HepG2 (cell line): ENCODE measurements at regions not wholly inside any gene's neighbourhood (a gene's known extent, or its start where the extent isn't known, plus 50 kb on each side); places are given as distances from the start of the nearest gene placed in this dataset.

Experiments
- FOXP1 ChIP-seq, 2 experiments: fragments of 450-650 bp in 1 of 2; IDR thresholded peaks; 2 replicates each; pipeline ENCODE4 v1.6.1; 2017 to 2018; ENCODE audit warnings: antibody characterized with exemption in 1 of 2
- NR2F1 ChIP-seq, 2 experiments: fragments of 450-650 bp in 1 of 2; formaldehyde crosslinking in 1 of 2; IDR thresholded peaks; 2 replicates each; pipeline versions ENCODE4 v1.5.0 to v1.6.1; 2016 to 2020; ENCODE audit warnings: mild to moderate bottlenecking in 1 of 2, missing compliant biosample characterization in 1 of 2, missing genetic modification reagents in 1 of 2, moderate library complexity in 1 of 2
- ZNF260 ChIP-seq: sonication (generic); formaldehyde crosslinking; IDR thresholded peaks from 2 replicates; pipeline ENCODE4 v1.4.0; 2020; ENCODE audit warnings: missing genetic modification reagents, low read depth, mild to moderate bottlenecking, borderline replicate concordance
- ZNF501 ChIP-seq: sonication (generic); formaldehyde crosslinking; IDR thresholded peaks from 2 replicates; pipeline ENCODE4 v1.5.1; 2020; ENCODE audit warnings: mild to moderate bottlenecking, moderate library complexity, missing genetic modification reagents
- ZSCAN30 ChIP-seq: sonication (generic); formaldehyde crosslinking; IDR thresholded peaks from 2 replicates; pipeline ENCODE4 v1.5.0; 2020; ENCODE audit warnings: mild to moderate bottlenecking, missing genetic modification reagents
- TF ChIP-seq, protein P1 (sequence below): sonication (generic); formaldehyde crosslinking; IDR thresholded peaks from one replicate; pipeline ENCODE4 v1.5.1; 2020; ENCODE audit warnings: mild to moderate bottlenecking, missing genetic modification reagents; ENCODE audit errors: not compliant biosample characterization
- TF ChIP-seq, protein P2 (sequence below): sonication (generic); formaldehyde crosslinking; IDR thresholded peaks from 2 replicates; pipeline ENCODE4 v1.5.0; 2020; ENCODE audit warnings: mild to moderate bottlenecking, missing genetic modification reagents, moderate library complexity
- TF ChIP-seq, protein P3 (sequence below): sonication (generic); formaldehyde crosslinking; IDR thresholded peaks from 2 replicates; pipeline ENCODE4 v1.4.0; 2020; ENCODE audit warnings: missing genetic modification reagents
- TF ChIP-seq, protein P4 (sequence below): sonication (generic); formaldehyde crosslinking; IDR thresholded peaks from 2 replicates; pipeline ENCODE4 v1.8.1; 2023; ENCODE audit warnings: mild to moderate bottlenecking, moderate library complexity, missing genetic modification reagents

DNA sequence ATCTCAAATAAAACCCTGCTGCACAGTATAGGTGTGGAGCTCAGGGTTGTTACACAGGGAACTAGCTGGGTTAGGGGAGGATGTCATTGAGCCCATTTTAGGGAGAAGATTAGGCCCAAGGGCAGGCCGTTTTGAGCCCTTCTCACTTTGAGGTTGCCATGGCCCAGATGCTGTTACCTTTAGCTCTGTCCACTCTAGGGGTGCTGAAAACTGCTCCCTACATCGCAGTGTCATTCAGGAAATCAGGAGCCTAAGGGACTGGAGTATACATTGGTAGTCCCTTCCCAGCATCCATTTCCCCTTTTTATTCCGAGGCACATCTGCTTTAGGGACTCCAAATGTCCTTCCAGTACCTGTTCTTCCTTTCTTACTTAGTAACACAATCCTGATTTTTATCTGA, 79.0 kb upstream of the SELENOK start:
- TF ChIP-seq FOXP1 (IDR thresholded peaks at IDR 0.05) = no peak
- no peak for TF ChIP-seq FOXP1 (CRISPR knock-in tag; IDR thresholded peaks at IDR 0.05)
- TF ChIP-seq ZSCAN30 (CRISPR knock-in tag) = no peak
- TF ChIP-seq ZNF501 (CRISPR knock-in tag) = no peak
- TF ChIP-seq, protein P1, sequence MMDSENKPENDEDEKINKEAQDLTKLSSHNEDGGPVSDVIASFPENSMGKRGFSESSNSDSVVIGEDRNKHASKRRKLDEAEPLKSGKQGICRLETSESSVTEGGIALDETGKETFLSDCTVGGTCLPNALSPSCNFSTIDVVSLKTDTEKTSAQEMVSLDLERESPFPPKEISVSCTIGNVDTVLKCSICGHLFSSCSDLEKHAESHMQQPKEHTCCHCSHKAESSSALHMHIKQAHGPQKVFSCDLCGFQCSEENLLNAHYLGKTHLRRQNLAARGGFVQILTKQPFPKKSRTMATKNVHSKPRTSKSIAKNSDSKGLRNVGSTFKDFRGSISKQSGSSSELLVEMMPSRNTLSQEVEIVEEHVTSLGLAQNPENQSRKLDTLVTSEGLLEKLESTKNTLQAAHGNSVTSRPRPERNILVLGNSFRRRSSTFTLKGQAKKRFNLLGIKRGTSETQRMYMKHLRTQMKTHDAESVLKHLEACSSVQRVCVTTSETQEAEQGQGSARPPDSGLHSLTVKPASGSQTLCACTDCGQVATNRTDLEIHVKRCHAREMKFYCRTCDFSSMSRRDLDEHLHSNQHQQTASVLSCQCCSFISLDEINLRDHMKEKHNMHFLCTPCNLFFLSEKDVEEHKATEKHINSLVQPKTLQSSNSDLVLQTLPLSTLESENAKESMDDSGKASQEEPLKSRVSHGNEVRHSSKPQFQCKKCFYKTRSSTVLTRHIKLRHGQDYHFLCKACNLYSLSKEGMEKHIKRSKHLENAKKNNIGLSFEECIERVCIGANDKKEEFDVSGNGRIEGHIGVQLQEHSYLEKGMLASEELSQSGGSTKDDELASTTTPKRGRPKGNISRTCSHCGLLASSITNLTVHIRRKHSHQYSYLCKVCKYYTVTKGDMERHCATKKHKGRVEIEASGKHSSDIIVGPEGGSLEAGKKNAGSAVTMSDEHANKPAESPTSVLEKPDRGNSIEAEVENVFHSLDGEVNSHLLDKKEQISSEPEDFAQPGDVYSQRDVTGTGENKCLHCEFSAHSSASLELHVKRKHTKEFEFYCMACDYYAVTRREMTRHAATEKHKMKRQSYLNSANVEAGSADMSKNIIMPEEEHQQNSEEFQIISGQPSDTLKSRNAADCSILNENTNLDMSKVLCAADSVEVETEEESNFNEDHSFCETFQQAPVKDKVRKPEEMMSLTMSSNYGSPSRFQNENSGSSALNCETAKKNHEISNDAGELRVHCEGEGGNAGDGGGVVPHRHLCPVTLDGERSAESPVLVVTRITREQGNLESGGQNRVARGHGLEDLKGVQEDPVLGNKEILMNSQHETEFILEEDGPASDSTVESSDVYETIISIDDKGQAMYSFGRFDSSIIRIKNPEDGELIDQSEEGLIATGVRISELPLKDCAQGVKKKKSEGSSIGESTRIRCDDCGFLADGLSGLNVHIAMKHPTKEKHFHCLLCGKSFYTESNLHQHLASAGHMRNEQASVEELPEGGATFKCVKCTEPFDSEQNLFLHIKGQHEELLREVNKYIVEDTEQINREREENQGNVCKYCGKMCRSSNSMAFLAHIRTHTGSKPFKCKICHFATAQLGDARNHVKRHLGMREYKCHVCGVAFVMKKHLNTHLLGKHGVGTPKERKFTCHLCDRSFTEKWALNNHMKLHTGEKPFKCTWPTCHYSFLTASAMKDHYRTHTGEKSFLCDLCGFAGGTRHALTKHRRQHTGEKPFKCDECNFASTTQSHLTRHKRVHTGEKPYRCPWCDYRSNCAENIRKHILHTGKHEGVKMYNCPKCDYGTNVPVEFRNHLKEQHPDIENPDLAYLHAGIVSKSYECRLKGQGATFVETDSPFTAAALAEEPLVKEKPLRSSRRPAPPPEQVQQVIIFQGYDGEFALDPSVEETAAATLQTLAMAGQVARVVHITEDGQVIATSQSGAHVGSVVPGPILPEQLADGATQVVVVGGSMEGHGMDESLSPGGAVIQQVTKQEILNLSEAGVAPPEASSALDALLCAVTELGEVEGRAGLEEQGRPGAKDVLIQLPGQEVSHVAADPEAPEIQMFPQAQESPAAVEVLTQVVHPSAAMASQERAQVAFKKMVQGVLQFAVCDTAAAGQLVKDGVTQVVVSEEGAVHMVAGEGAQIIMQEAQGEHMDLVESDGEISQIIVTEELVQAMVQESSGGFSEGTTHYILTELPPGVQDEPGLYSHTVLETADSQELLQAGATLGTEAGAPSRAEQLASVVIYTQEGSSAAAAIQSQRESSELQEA (CRISPR knock-in tag) = no peak
- TF ChIP-seq, protein P2, sequence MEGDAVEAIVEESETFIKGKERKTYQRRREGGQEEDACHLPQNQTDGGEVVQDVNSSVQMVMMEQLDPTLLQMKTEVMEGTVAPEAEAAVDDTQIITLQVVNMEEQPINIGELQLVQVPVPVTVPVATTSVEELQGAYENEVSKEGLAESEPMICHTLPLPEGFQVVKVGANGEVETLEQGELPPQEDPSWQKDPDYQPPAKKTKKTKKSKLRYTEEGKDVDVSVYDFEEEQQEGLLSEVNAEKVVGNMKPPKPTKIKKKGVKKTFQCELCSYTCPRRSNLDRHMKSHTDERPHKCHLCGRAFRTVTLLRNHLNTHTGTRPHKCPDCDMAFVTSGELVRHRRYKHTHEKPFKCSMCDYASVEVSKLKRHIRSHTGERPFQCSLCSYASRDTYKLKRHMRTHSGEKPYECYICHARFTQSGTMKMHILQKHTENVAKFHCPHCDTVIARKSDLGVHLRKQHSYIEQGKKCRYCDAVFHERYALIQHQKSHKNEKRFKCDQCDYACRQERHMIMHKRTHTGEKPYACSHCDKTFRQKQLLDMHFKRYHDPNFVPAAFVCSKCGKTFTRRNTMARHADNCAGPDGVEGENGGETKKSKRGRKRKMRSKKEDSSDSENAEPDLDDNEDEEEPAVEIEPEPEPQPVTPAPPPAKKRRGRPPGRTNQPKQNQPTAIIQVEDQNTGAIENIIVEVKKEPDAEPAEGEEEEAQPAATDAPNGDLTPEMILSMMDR (CRISPR knock-in tag) = no peak
- TF ChIP-seq, protein P3, sequence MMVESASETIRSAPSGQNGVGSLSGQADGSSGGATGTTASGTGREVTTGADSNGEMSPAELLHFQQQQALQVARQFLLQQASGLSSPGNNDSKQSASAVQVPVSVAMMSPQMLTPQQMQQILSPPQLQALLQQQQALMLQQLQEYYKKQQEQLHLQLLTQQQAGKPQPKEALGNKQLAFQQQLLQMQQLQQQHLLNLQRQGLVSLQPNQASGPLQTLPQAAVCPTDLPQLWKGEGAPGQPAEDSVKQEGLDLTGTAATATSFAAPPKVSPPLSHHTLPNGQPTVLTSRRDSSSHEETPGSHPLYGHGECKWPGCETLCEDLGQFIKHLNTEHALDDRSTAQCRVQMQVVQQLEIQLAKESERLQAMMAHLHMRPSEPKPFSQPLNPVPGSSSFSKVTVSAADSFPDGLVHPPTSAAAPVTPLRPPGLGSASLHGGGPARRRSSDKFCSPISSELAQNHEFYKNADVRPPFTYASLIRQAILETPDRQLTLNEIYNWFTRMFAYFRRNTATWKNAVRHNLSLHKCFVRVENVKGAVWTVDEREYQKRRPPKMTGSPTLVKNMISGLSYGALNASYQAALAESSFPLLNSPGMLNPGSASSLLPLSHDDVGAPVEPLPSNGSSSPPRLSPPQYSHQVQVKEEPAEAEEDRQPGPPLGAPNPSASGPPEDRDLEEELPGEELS (CRISPR knock-in tag) = no peak
- TF ChIP-seq ZNF260 (CRISPR knock-in tag) = no peak
- TF ChIP-seq NR2F1 (CRISPR knock-in tag; IDR thresholded peaks at IDR 0.05) = no peak
- TF ChIP-seq, protein P4, sequence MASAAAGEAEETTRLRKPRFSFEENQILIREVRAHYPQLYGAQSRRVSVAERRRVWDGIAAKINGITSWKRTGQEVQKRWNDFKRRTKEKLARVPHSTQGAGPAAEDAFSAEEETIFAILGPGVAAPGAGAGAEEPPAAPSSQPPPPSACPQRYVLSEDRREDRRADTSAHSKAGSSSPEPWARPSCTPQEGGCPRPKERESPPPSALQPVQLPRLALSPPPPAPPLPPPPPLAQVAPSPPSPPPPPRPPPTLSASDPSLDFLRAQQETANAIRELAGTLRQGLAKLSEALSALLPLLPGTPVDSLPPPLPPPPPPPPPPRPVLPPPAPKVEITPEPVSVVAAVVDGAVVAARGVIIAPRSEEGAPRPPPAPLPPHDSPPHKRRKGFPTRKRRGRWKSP (CRISPR knock-in tag) = no peak
